ENCODE measurements at regions not wholly inside any gene's neighbourhood (a gene's known extent, or its start where the extent isn't known, plus 50 kb on each side); places are given as distances from the start of the nearest gene placed in this dataset.

DNA sequence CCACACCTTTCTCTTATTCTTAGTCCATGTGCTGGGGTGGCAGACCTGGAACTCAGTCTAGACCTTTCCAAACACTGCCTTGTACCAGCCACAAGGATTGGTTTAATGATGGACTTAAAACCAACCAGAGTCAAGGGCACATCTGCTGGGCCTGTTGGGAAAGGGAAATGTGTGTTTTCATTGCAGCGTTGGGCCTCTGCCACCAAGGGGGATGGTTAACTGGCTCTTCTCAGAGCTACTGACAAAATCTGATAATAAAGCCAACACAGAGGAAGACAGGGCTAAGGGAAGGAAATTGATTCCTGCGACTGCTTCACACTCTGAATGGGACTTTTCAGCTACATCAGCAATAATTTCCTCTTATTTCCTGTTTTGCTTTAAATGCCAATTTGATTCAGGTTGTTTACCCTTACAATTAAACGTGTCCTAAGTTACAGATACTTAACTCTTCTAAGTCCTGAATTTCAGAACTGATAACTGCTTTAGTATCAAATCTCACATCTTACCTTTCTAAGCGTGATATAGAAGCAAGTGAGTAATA is 68.4 kb upstream of the MALRD1 start:
- DNase-seq (ENCODE audit: low read depth, low spot score) = no peak
- in situ Hi-C loops (cut with HindIII; ENCODE audit: low pct_unique_long_range_greater_than_20kb, low sequenced_read_pairs) = no loop called here

GRCh38 chr10:18984531-18984930 is 64.1 kb upstream of the MALRD1 start:
- in situ Hi-C loops (cut with HindIII; ENCODE audit: low pct_unique_long_range_greater_than_20kb, low sequenced_read_pairs) = no loop called here
- DNase-seq (ENCODE audit: low read depth, low spot score) = no peak

DNA sequence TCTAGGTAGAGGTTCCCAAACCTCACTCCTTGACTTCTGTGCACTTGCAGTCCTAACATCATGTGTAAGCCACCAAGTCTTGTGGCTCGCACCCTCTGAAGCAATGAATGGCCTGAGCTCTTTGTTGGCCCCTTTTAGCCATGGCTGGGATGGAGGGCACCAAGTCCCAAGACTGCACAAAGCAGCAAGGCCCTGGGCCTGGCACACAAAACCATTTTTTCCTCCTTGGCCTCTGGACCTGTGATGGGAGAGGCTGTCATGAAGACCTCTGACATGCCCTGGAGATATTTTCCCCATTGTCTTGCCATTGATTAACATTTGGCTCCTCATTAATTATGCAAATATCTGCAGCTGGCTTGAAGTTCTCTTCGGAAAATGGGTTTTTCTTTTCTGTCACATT is 60.3 kb upstream of the MALRD1 start:
- in situ Hi-C loops (cut with HindIII; ENCODE audit: low pct_unique_long_range_greater_than_20kb, low sequenced_read_pairs) = no loop called here
- no peak for DNase-seq (ENCODE audit: low read depth, low spot score)

Data from SK-MEL-5 (cell line).